GM18870 (cell line): ENCODE measurements at regions not wholly inside any gene's neighbourhood (a gene's known extent, or its start where the extent isn't known, plus 50 kb on each side); places are given as distances from the start of the nearest gene placed in this dataset.

Experiments used
- ATAC-seq: cut with Tn5 transposase; IDR thresholded peaks from one replicate; pipeline ENCODE4 v1.9.1; 2021; ENCODE audit warnings: moderate library complexity; ENCODE audit not compliant: unreplicated experiment

- no peak for ATAC-seq
Observed at GRCh38 chr4:145427991-145428390, 53.7 kb upstream of the SMAD1 start.

DNA sequence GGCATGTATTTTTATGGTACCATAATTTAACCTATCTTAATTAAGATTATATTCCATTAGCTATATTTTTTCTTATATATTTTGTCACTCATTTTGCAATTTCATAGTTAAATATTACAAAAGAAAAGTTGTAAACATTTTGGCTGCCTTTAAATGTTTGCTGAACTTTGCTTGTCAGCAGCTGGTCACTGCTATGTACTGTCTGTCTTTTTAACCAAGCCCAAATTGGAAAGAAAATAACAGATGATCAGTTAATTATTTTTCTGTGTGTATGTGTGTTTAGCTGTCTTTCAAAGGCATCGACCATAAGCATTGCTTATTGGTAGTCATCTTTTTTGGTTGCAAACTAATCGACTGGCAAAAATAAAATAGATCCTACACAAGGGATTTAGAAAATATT, 54.4 kb upstream of the SMAD1 start:
- ATAC-seq, result no peak

DNA sequence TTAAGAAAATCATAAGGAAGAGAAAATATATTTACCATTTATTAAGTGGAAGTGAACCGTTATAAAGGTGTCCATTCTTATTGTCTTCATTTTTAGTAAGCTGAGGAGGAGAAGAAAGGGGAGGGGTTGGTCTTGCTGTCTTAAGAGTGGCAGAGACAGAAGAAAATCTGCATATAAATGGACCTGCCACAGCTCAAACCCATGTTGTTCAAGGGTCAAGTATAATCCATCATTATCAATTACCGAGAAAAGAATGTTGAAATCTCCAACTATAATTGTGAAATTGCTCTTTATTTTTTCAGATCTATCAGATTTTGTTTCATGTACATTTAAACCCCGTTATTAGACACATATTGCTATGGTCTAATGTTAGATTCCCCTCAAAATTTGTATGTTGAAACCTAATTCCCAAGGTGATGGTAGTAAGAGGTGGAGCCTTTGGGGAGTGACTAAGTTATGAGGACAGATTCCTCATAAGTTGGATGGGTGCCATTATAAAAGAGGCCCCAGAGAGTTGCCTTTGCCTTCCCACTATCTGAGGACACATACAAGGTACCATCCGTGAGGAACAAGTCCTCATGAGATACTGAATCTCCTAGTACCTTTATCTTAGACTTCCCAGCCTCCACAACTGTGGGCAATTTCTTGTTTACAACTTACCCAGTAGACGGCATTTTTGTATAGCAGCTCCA, 58.5 kb upstream of the SMAD1 start:
- ATAC-seq, result no peak

DNA sequence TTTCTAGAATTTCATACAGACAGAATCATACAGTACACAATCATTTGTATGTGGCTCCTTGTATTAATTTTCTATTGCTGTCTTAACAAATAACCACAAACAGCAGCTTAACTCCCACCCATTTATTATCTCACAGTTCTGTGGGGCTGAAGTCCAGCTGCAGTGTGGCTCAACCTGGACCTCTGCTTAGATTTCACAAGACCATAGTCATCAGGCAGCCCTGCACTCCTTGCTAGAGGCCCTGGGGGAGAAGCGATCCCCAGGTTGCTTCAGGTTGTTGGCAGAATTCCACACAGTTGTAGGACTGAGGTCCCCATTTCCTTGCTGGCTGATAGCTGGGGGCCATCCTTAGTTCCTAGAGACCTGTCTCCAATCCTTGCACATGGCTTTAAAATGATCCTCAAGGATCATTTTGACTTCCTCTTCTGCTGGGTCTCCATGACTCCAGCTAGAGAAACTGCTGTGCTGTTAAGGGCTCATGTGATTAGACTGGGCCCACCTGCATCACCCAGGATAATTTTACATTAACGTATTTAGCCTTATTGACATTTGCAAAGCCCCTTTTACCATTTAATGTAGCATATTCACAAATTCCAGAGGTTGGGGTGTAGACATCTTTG, 60.9 kb upstream of the SMAD1 start:
- no peak for ATAC-seq

- no peak for ATAC-seq
Observed at GRCh38 chr4:145418739-145419138, 62.9 kb upstream of the SMAD1 start.

- no peak for ATAC-seq
Observed at GRCh38 chr4:145417348-145418130, 64.1 kb upstream of the SMAD1 start.

GRCh38 chr4:145414841-145415240, 66.8 kb upstream of the SMAD1 start:
- ATAC-seq, result no peak

DNA sequence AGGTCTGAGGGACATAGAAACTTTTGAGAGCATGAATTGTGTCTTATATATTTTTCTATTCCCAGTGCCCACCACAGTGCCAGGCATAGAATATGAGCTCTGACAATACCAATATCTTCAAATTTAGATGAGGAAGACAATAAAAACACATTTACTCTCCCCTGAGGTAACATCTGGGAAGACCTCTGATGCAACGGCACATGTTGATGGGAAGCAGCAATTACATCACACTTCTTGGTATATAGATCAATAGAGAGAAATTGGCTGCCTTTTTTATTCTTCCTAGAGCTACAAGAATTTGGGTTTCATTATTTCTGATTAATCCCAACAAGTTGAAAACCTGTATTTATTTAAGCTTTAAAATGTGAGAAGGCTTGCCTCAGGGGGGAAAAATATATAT, 67.4 kb upstream of the SMAD1 start:
- no peak for ATAC-seq

GRCh38 chr4:145406970-145407369, 74.7 kb upstream of the SMAD1 start:
- no peak for ATAC-seq

DNA sequence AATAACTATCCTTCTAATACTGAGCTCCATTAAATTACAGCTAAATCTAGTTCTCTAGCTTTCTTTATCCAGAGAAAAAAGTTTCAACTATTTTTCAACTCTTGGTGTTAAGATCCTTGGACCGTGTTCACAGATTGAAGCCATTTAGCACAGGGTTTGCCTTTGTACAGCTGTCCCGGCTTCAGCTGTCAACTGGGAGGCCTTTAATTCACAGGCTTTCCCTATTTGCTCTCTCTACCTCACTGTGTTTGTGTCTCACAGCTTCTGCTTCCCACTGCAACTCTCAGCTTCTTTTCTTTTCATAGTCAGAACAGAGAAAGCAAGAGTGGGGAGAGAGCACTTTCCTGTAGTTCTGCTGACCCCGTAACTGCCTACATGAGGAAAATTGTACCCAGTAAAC, 76.9 kb upstream of the SMAD1 start:
- ATAC-seq, result no peak

DNA sequence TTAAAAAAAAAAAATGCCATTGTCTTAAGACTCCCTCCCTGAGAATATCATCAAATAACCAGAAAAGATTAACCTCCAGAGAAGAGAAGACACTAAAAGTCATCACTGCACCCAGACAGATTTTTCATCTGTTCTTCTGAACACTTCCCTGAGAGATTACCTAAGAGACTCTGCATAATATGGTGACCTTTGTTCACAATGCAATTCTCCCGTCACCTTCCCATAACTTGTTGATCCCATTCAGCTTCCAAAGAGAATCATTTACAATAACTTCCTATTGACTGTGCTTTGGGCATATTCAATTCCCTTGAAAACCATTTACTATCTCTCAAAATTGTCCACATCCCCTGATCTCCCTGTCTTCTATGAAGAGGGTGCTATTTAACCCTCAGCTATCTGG, 85.1 kb upstream of the SMAD1 start:
- no peak for ATAC-seq

DNA sequence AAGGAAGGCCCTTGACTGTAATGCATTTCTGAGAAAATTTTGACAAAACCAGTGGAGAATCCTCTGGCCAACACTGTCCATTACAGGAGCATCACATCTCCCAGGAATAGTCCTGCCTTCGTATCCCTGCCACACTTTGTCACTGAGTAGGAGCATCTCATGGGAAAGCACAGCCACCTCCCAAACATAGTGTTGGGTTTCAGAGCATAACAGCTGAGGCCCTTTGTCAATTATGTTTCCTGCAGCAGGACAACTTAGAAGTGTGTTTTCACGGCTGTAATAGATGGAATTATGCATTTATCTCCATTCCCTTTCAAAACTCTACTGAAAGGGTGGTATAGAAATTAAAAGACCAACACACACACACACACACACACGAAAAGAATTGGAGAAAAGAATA, 91.1 kb upstream of the SMAD1 start:
- ATAC-seq, result no peak

DNA sequence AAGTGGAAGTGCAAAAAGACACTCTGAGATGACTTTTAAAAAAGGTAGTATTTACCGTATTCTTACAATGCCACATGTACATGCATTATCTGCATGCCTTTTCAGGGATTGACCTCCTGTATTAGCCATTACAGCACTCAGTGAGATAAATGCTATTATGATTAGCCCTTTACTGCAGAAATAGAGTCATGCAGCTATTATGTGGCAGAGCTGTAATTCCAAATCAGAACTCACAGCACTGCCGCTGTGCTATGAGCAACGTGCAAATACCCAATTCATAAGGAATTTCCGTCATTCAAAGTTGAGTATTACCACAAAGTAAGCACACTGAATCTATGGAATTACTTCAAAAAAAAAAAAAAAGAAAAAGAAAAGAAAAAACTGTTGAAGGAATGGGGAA, 92.1 kb upstream of the SMAD1 start:
- ATAC-seq, result no peak

DNA sequence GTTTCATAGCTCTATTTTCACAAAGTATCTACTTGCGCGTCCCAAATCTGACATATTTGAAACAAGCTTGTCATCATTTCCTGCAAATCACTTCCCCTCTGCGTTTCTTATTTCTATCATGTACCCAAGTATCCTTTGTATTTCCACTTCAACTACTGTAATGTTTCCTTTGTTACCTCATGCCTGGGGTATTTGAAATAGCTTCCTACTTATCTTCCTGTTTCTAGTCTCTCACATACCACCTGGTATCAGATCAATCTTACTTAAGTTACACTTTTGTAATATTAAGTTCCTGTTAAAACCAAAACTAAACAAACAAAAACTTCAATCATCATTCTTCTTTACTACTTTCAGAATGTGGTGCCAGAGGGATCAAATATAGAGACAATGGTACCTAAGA, 93.6 kb upstream of the SMAD1 start:
- no peak for ATAC-seq

DNA sequence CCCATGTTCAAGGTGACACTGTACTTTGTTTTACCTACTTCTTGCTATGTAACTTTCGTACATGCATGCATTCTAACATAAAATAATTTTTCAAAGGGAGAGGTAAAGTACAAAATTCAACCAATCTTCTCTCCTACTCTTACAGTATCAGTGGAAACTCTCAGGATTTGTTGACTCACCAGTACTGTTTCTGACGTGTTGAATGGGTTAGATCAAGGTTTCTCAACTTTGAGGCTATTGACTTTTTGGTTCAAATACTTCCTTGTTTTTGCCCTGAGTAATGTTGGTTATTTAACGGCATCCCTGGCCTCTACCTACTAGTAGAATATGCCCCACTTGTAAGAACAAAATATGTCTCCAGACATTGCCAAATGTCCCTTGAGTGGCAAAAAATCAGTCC, 94.6 kb upstream of the SMAD1 start:
- ATAC-seq, result no peak

- no peak for ATAC-seq
Observed at GRCh38 chr4:145381163-145381562, 100.5 kb upstream of the SMAD1 start.

- no peak for ATAC-seq
Observed at GRCh38 chr4:145380123-145380522, 101.5 kb upstream of the SMAD1 start.

DNA sequence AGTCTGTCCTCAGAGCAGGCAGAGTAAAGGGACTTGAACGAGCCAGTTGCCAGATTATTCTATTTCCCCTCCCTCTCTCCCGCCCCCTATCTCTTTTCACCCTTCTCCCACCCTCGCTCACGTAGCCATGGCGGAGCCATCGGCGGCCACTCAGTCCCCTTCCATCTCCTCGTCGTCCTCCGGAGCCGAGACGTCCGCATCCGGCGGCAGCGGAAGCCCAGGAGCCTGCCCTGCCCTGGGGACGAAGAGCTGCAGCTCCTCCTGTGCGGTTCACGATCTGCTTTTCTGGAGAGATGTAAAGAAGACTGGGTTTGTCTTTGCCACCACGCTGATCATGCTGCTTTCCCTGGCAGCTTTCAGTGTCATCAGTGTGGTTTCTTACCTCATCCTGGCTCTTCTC, 106.2 kb upstream of the SMAD1 start:
- no peak for ATAC-seq

DNA sequence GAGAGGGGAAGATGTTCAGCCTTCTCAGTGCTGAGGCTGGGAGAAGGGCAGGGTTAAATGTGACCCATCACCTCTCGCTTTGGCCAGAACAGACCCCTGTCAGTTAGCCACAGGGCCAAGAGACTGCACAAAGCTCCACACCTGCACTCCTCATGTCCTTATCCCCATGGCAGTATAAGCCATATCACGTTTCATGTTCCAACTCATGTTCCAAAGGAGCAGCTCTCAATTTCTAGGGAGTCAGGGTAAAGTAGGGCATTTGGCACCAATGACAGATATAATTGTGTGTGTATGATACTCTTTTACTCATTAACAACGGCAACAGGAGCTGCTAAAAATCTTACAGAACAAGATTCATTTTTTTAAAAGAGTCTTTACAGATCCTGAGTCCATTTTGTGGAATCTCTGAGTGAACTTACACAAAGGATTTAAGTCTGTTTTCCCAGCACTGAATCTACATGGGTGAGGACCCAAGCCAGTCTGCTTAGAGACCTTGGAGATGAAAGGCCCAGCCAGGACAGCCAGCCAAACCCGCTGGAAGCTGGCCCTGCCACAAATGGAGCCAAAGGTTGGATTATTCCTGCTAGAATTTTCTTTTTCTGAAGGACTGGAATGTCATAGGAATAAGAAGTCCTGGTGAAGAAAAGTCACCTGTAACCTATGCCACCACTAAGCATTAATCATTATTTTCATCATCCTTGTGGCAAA, 129.1 kb upstream of the SMAD1 start:
- ATAC-seq, result no peak

- no peak for ATAC-seq
Observed at GRCh38 chr4:145351922-145352321, 129.7 kb upstream of the SMAD1 start.

- no peak for ATAC-seq
Observed at GRCh38 chr4:145351162-145351561, 130.5 kb upstream of the SMAD1 start.

- no peak for ATAC-seq
Observed at GRCh38 chr4:145348291-145348690, 133.4 kb upstream of the SMAD1 start.
